MM.1S (cell line): ENCODE measurements at regions not wholly inside any gene's neighbourhood (a gene's known extent, or its start where the extent isn't known, plus 50 kb on each side); places are given as distances from the start of the nearest gene placed in this dataset.

Source experiments
- EZH2 ChIP-seq: fragments of 300-600 bp; sonication (generic); optimal IDR thresholded peaks from 2 replicates; pipeline ENCODE3; 2017; ENCODE audit warnings: low read depth, mild to moderate bottlenecking, antibody characterized with exemption, low read length, mixed read lengths
- TF ChIP-seq, protein P1 (sequence below): fragments of 300-600 bp; sonication (generic); IDR thresholded peaks from 2 replicates; pipeline ENCODE4 v1.5.1; 2016; ENCODE audit warnings: antibody characterized with exemption, low read length, mixed read lengths

GRCh38 chr11:134802598-134802997 is 390.6 kb upstream of the B3GAT1 start:
- no peak for TF ChIP-seq EZH2
- TF ChIP-seq, protein P1, sequence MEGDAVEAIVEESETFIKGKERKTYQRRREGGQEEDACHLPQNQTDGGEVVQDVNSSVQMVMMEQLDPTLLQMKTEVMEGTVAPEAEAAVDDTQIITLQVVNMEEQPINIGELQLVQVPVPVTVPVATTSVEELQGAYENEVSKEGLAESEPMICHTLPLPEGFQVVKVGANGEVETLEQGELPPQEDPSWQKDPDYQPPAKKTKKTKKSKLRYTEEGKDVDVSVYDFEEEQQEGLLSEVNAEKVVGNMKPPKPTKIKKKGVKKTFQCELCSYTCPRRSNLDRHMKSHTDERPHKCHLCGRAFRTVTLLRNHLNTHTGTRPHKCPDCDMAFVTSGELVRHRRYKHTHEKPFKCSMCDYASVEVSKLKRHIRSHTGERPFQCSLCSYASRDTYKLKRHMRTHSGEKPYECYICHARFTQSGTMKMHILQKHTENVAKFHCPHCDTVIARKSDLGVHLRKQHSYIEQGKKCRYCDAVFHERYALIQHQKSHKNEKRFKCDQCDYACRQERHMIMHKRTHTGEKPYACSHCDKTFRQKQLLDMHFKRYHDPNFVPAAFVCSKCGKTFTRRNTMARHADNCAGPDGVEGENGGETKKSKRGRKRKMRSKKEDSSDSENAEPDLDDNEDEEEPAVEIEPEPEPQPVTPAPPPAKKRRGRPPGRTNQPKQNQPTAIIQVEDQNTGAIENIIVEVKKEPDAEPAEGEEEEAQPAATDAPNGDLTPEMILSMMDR: no peak
